ENCODE measurements at regions not wholly inside any gene's neighbourhood (a gene's known extent, or its start where the extent isn't known, plus 50 kb on each side); places are given as distances from the start of the nearest gene placed in this dataset.

GRCh38 chr21:22889445-22889844 lies 1891.2 kb downstream of the NCAM2 start:
- Histone ChIP-seq H3K36me3 (ENCODE audit: control insufficient read depth, insufficient read depth, low read length) (no peaks in the 10 kb centered on the region), H3K4me3 (ENCODE audit: insufficient read depth, low read depth, low read length, poor library complexity, severe bottlenecking) (no peak overlapping the region), H3K9me3 (ENCODE audit: control insufficient read depth, low read length) (no peaks in the 10 kb centered on the region), H3K4me1 (ENCODE audit: control insufficient read depth, insufficient read depth, low read length, poor library complexity, severe bottlenecking) (no peaks in the 10 kb centered on the region), H3K27me3 (replicated peaks; ENCODE audit: control insufficient read depth, insufficient read depth, low read length, poor library complexity, severe bottlenecking) (no peaks in the 10 kb centered on the region), H3K27ac (ENCODE audit: insufficient read depth, low read length, poor library complexity, severe bottlenecking) (no peak overlapping the region)
- no peak for DNase-seq

GRCh38 chr21:22890656-22891055 lies 1892.4 kb downstream of the NCAM2 start:
- no peak for DNase-seq
- Histone ChIP-seq H3K9me3 (ENCODE audit: control insufficient read depth, low read length) (no peaks in the 10 kb centered on the region), H3K36me3 (ENCODE audit: control insufficient read depth, insufficient read depth, low read length) (no peaks in the 10 kb centered on the region), H3K4me1 (ENCODE audit: control insufficient read depth, insufficient read depth, low read length, poor library complexity, severe bottlenecking) (no peaks in the 10 kb centered on the region), H3K4me3 (ENCODE audit: insufficient read depth, low read depth, low read length, poor library complexity, severe bottlenecking) (no peak overlapping the region), H3K27ac (ENCODE audit: insufficient read depth, low read length, poor library complexity, severe bottlenecking) (no peak overlapping the region), H3K27me3 (replicated peaks; ENCODE audit: control insufficient read depth, insufficient read depth, low read length, poor library complexity, severe bottlenecking) (no peaks in the 10 kb centered on the region)

DNA sequence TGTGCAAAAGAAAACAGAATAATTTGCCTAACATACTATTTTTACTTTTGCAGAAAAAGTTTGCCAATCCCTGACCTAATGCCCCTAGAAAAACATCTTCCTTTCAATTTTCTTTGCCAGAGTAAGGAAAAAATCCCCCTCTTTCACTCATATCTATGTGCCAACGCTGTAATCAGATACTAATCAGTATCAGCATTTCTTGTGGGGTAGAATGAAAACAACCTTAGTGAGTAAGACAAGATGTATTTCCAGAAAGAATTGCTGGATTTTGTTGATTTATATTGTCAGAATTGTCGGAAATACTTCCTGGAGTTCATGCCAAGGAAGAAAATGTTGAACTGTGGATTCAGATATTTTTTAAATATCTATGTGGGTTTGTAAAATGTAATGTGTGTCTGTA lies 1893.8 kb downstream of the NCAM2 start:
- Histone ChIP-seq H3K27me3 (replicated peaks; ENCODE audit: control insufficient read depth, insufficient read depth, low read length, poor library complexity, severe bottlenecking) (no peaks in the 10 kb centered on the region), H3K4me1 (ENCODE audit: control insufficient read depth, insufficient read depth, low read length, poor library complexity, severe bottlenecking) (no peaks in the 10 kb centered on the region), H3K4me3 (ENCODE audit: insufficient read depth, low read depth, low read length, poor library complexity, severe bottlenecking) (no peak overlapping the region), H3K9me3 (ENCODE audit: control insufficient read depth, low read length) (no peaks in the 10 kb centered on the region), H3K27ac (ENCODE audit: insufficient read depth, low read length, poor library complexity, severe bottlenecking) (no peak overlapping the region), H3K36me3 (ENCODE audit: control insufficient read depth, insufficient read depth, low read length) (no peaks in the 10 kb centered on the region)
- DNase-seq = no peak

GRCh38 chr21:22892740-22893139 lies 1894.5 kb downstream of the NCAM2 start:
- H3K36me3 ChIP-seq (ENCODE audit: control insufficient read depth, insufficient read depth, low read length) = no peaks in the 10 kb centered on the region
- no peaks in the 10 kb centered on the region for H3K9me3 ChIP-seq (ENCODE audit: control insufficient read depth, low read length)
- no peak for DNase-seq
- no peaks in the 10 kb centered on the region for H3K27me3 ChIP-seq (replicated peaks; ENCODE audit: control insufficient read depth, insufficient read depth, low read length, poor library complexity, severe bottlenecking)
- H3K27ac ChIP-seq (ENCODE audit: insufficient read depth, low read length, poor library complexity, severe bottlenecking) = no peak overlapping the region
- no peaks in the 10 kb centered on the region for H3K4me1 ChIP-seq (ENCODE audit: control insufficient read depth, insufficient read depth, low read length, poor library complexity, severe bottlenecking)
- H3K4me3 ChIP-seq (ENCODE audit: insufficient read depth, low read depth, low read length, poor library complexity, severe bottlenecking) = no peak overlapping the region

GRCh38 chr21:22898051-22898665 lies 1899.9 kb downstream of the NCAM2 start:
- Histone ChIP-seq H3K9me3 (ENCODE audit: control insufficient read depth, low read length) (no peaks in the 10 kb centered on the region), H3K4me1 (ENCODE audit: control insufficient read depth, insufficient read depth, low read length, poor library complexity, severe bottlenecking) (no peaks in the 10 kb centered on the region), H3K36me3 (ENCODE audit: control insufficient read depth, insufficient read depth, low read length) (no peaks in the 10 kb centered on the region), H3K4me3 (ENCODE audit: insufficient read depth, low read depth, low read length, poor library complexity, severe bottlenecking) (no peak overlapping the region), H3K27me3 (replicated peaks; ENCODE audit: control insufficient read depth, insufficient read depth, low read length, poor library complexity, severe bottlenecking) (no peaks in the 10 kb centered on the region), H3K27ac (ENCODE audit: insufficient read depth, low read length, poor library complexity, severe bottlenecking) (no peak overlapping the region)
- no peak for DNase-seq

GRCh38 chr21:22900490-22900889 lies 1902.3 kb downstream of the NCAM2 start:
- Histone ChIP-seq H3K9me3 (ENCODE audit: control insufficient read depth, low read length) (no peaks in the 10 kb centered on the region), H3K4me1 (ENCODE audit: control insufficient read depth, insufficient read depth, low read length, poor library complexity, severe bottlenecking) (no peaks in the 10 kb centered on the region), H3K27ac (ENCODE audit: insufficient read depth, low read length, poor library complexity, severe bottlenecking) (no peak overlapping the region), H3K4me3 (ENCODE audit: insufficient read depth, low read depth, low read length, poor library complexity, severe bottlenecking) (no peak overlapping the region), H3K27me3 (replicated peaks; ENCODE audit: control insufficient read depth, insufficient read depth, low read length, poor library complexity, severe bottlenecking) (no peaks in the 10 kb centered on the region), H3K36me3 (ENCODE audit: control insufficient read depth, insufficient read depth, low read length) (no peaks in the 10 kb centered on the region)
- no peak for DNase-seq

DNA sequence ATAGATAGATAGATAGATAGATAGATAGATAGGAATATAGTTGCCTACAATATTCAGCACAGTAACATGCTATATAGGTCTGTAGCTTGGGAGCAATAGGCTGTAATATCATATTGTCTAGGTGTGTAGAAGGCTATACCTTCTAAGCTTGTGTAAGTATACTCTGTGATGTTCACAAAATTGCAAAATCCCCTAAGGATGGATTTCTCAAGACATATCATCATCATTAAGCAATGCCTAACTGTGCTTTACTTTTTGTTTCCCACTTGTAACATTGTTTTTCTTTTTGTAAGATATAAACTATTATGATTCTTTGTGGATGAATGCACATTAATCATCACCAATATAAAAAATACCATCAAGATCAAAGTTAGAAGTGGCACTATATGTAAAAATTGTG lies 1905.6 kb downstream of the NCAM2 start:
- no peaks in the 10 kb centered on the region for H3K4me1 ChIP-seq (ENCODE audit: control insufficient read depth, insufficient read depth, low read length, poor library complexity, severe bottlenecking)
- no peaks in the 10 kb centered on the region for H3K27me3 ChIP-seq (replicated peaks; ENCODE audit: control insufficient read depth, insufficient read depth, low read length, poor library complexity, severe bottlenecking)
- DNase-seq = no peak
- H3K27ac ChIP-seq (ENCODE audit: insufficient read depth, low read length, poor library complexity, severe bottlenecking) = no peak overlapping the region
- H3K4me3 ChIP-seq (ENCODE audit: insufficient read depth, low read depth, low read length, poor library complexity, severe bottlenecking) = no peak overlapping the region
- no peaks in the 10 kb centered on the region for H3K9me3 ChIP-seq (ENCODE audit: control insufficient read depth, low read length)
- no peaks in the 10 kb centered on the region for H3K36me3 ChIP-seq (ENCODE audit: control insufficient read depth, insufficient read depth, low read length)

DNA sequence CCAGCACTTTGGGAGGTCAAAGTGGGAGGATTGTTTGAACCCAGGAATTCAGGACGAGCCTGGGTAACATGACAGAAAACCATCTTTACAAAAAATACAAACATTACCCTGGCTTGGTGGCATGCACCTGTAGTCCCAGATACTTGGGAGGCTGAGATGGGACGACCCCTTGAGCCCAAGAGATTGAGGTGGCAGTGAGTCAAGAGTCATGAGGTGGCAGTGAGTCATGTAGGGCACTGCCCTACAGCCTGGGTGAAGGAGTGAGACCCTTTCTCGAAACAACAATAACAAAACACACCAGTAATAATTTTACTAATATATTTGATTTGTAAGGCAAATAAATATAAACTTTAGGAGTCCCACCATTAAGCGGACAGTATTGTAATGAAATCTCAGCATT lies 1906.2 kb downstream of the NCAM2 start:
- Histone ChIP-seq H3K36me3 (ENCODE audit: control insufficient read depth, insufficient read depth, low read length) (no peaks in the 10 kb centered on the region), H3K9me3 (ENCODE audit: control insufficient read depth, low read length) (no peaks in the 10 kb centered on the region), H3K4me3 (ENCODE audit: insufficient read depth, low read depth, low read length, poor library complexity, severe bottlenecking) (no peak overlapping the region), H3K27ac (ENCODE audit: insufficient read depth, low read length, poor library complexity, severe bottlenecking) (no peak overlapping the region), H3K4me1 (ENCODE audit: control insufficient read depth, insufficient read depth, low read length, poor library complexity, severe bottlenecking) (no peaks in the 10 kb centered on the region), H3K27me3 (replicated peaks; ENCODE audit: control insufficient read depth, insufficient read depth, low read length, poor library complexity, severe bottlenecking) (no peaks in the 10 kb centered on the region)
- DNase-seq = no peak

GRCh38 chr21:22925032-22925431 lies 1926.8 kb downstream of the NCAM2 start:
- Histone ChIP-seq H3K4me3 (ENCODE audit: insufficient read depth, low read depth, low read length, poor library complexity, severe bottlenecking) (no peak overlapping the region), H3K27ac (ENCODE audit: insufficient read depth, low read length, poor library complexity, severe bottlenecking) (no peak overlapping the region), H3K27me3 (replicated peaks; ENCODE audit: control insufficient read depth, insufficient read depth, low read length, poor library complexity, severe bottlenecking) (no peaks in the 10 kb centered on the region), H3K36me3 (ENCODE audit: control insufficient read depth, insufficient read depth, low read length) (no peaks in the 10 kb centered on the region), H3K4me1 (ENCODE audit: control insufficient read depth, insufficient read depth, low read length, poor library complexity, severe bottlenecking) (no peaks in the 10 kb centered on the region), H3K9me3 (ENCODE audit: control insufficient read depth, low read length) (no peaks in the 10 kb centered on the region)
- DNase-seq = no peak

GRCh38 chr21:22927469-22927868 lies 1929.3 kb downstream of the NCAM2 start:
- no peaks in the 10 kb centered on the region for H3K27me3 ChIP-seq (replicated peaks; ENCODE audit: control insufficient read depth, insufficient read depth, low read length, poor library complexity, severe bottlenecking)

More at GRCh38 chr21:22927469-22927868, 1929.3 kb downstream of the NCAM2 start:
- DNase-seq = no peak
- Histone ChIP-seq H3K9me3 (ENCODE audit: control insufficient read depth, low read length) (no peaks in the 10 kb centered on the region), H3K4me3 (ENCODE audit: insufficient read depth, low read depth, low read length, poor library complexity, severe bottlenecking) (no peak overlapping the region), H3K4me1 (ENCODE audit: control insufficient read depth, insufficient read depth, low read length, poor library complexity, severe bottlenecking) (no peaks in the 10 kb centered on the region), H3K27ac (ENCODE audit: insufficient read depth, low read length, poor library complexity, severe bottlenecking) (no peak overlapping the region), H3K36me3 (ENCODE audit: control insufficient read depth, insufficient read depth, low read length) (no peaks in the 10 kb centered on the region)

All from effector memory CD4-positive, alpha-beta T cell (primary cell).